WTC11 (cell line): ENCODE measurements at regions not wholly inside any gene's neighbourhood (a gene's known extent, or its start where the extent isn't known, plus 50 kb on each side); places are given as distances from the start of the nearest gene placed in this dataset.

Experiments
- SP1 ChIP-seq: sonication (generic); formaldehyde crosslinking; conservative IDR thresholded peaks from 2 replicates; pipeline ENCODE4 v1.8.1; 2022; ENCODE audit warnings: missing genetic modification reagents
- TF ChIP-seq, protein P1 (sequence below): fragments of 200-600 bp; IDR thresholded peaks from 2 replicates; pipeline ENCODE4 v1.8.0; 2022; ENCODE audit warnings: antibody characterized with exemption

DNA sequence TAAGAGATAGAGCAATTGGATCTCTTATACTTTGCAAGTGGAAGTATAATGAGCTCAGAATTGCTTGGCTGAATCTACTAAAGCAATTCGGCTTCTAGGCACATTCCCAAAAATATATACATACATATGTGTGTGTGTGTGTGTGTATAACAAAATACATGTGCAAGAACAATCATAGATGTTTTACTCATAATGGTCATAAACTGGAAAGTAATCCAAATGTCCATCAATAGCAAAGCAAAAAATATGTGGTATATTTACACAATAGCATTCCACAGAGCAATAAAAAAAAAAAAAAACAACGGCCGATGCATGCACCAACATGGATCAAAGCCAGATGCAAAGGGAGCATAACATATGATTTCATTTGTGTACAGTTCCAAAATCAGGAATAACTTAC lies 707.9 kb downstream of the RFPL4B start:
- TF ChIP-seq, protein P1, sequence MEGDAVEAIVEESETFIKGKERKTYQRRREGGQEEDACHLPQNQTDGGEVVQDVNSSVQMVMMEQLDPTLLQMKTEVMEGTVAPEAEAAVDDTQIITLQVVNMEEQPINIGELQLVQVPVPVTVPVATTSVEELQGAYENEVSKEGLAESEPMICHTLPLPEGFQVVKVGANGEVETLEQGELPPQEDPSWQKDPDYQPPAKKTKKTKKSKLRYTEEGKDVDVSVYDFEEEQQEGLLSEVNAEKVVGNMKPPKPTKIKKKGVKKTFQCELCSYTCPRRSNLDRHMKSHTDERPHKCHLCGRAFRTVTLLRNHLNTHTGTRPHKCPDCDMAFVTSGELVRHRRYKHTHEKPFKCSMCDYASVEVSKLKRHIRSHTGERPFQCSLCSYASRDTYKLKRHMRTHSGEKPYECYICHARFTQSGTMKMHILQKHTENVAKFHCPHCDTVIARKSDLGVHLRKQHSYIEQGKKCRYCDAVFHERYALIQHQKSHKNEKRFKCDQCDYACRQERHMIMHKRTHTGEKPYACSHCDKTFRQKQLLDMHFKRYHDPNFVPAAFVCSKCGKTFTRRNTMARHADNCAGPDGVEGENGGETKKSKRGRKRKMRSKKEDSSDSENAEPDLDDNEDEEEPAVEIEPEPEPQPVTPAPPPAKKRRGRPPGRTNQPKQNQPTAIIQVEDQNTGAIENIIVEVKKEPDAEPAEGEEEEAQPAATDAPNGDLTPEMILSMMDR: no peak
- TF ChIP-seq SP1 (CRISPR knock-in tag): no peak
